GM19328 (cell line): ENCODE measurements at regions not wholly inside any gene's neighbourhood (a gene's known extent, or its start where the extent isn't known, plus 50 kb on each side); places are given as distances from the start of the nearest gene placed in this dataset.
A peak's percentile ranks its signal among the peaks of the same experiment; 100 is the strongest.

Source experiments
- ATAC-seq: cut with Tn5 transposase; IDR thresholded peaks from one replicate; pipeline ENCODE4 v1.9.1; 2021; ENCODE audit warnings: mild to moderate bottlenecking, moderate library complexity; ENCODE audit not compliant: unreplicated experiment

GRCh38 chr3:72698154-72698917 is 149.9 kb downstream of the SHQ1 start:
- ATAC-seq: no peak

- ATAC-seq: no peak
These were observed 150.5 kb downstream of the SHQ1 start for GRCh38 chr3:72697717-72698116.

- ATAC-seq: no peak
These were observed 151.4 kb downstream of the SHQ1 start for GRCh38 chr3:72696815-72697214.

- no peak for ATAC-seq
These were observed 153.8 kb downstream of the SHQ1 start for GRCh38 chr3:72694398-72694797.

GRCh38 chr3:72692990-72693389 is 155.3 kb downstream of the SHQ1 start:
- no peak for ATAC-seq

GRCh38 chr3:72690629-72691028 is 157.6 kb downstream of the SHQ1 start:
- ATAC-seq: no peak

GRCh38 chr3:72682936-72683452 is 165.3 kb downstream of the SHQ1 start:
- ATAC-seq: no peak

- no peak for ATAC-seq
These were observed 166.6 kb downstream of the SHQ1 start for GRCh38 chr3:72681598-72681997.

GRCh38 chr3:72680766-72681165 is 167.5 kb downstream of the SHQ1 start:
- ATAC-seq: no peak

- no peak for ATAC-seq
These were observed 168.6 kb downstream of the SHQ1 start for GRCh38 chr3:72679540-72680198.

GRCh38 chr3:72678867-72679266 is 169.4 kb downstream of the SHQ1 start:
- ATAC-seq: no peak

GRCh38 chr3:72678380-72678779 is 169.9 kb downstream of the SHQ1 start:
- ATAC-seq: no peak

GRCh38 chr3:72675243-72675642 is 173.0 kb downstream of the SHQ1 start:
- ATAC-seq: no peak

- ATAC-seq: peak; percentile 55
These were observed 175.1 kb downstream of the SHQ1 start for GRCh38 chr3:72673011-72673771.

- no peak for ATAC-seq
These were observed 179.0 kb downstream of the SHQ1 start for GRCh38 chr3:72669224-72669623.

GRCh38 chr3:72666447-72666755 is 181.8 kb downstream of the SHQ1 start:
- ATAC-seq: no peak

- no peak for ATAC-seq
These were observed 182.4 kb downstream of the SHQ1 start for GRCh38 chr3:72665701-72666446.

GRCh38 chr3:72665103-72665502 is 183.1 kb downstream of the SHQ1 start:
- no peak for ATAC-seq

- ATAC-seq: no peak
These were observed 183.9 kb downstream of the SHQ1 start for GRCh38 chr3:72664184-72664975.

- no peak for ATAC-seq
These were observed 184.8 kb downstream of the SHQ1 start for GRCh38 chr3:72663429-72663828.
